Calu3 (cell line): ENCODE measurements at regions not wholly inside any gene's neighbourhood (a gene's known extent, or its start where the extent isn't known, plus 50 kb on each side); places are given as distances from the start of the nearest gene placed in this dataset.
"Not testable (repeated sequence)": the region's sequence is repeated elsewhere in the genome, so short reads cannot be mapped to it uniquely, and the experiment has no call there.

Experiments
- BruUV-seq: library from RNA; stranded (reverse); fragments of 400-500 nt; replicated peaks from 2 replicates; lab custom pipeline; 2021; lab: Mats Ljungman, UMichigan
- CTCF ChIA-PET: fragments of 300-600 bp; sonication (Branson Sonifier 250); formaldehyde crosslinking; loops from one replicate; lab custom pipeline; 2022; ENCODE audit warnings: antibody characterized with exemption; lab: Charles Lee
- DNase-seq: peaks from one replicate; pipeline ENCODE4 v3.0.0; 2022
- H3K27ac Mint-ChIP-seq: one replicate; pipeline ENCODE4 v1.8.0; 2022; ENCODE audit warnings: mixed read lengths; ENCODE audit not compliant: unreplicated experiment
- H3K27me3 Mint-ChIP-seq: one replicate; pipeline ENCODE4 v1.8.0; 2022; ENCODE audit warnings: mixed read lengths; ENCODE audit not compliant: unreplicated experiment
- H3K36me3 Mint-ChIP-seq: one replicate; pipeline ENCODE4 v1.8.0; 2022; ENCODE audit warnings: mild to moderate bottlenecking, moderate library complexity, mixed read lengths; ENCODE audit not compliant: insufficient read depth, unreplicated experiment
- H3K4me1 Mint-ChIP-seq: one replicate; pipeline ENCODE4 v1.8.0; 2022; ENCODE audit warnings: mild to moderate bottlenecking, low read depth, mixed read lengths; ENCODE audit not compliant: unreplicated experiment
- H3K4me3 Mint-ChIP-seq: one replicate; pipeline ENCODE4 v1.8.0; 2022; ENCODE audit warnings: mild to moderate bottlenecking, low read depth, moderate library complexity, mixed read lengths; ENCODE audit not compliant: unreplicated experiment
- H3K9me3 Mint-ChIP-seq: one replicate; pipeline ENCODE4 v1.8.0; 2022; ENCODE audit warnings: low read depth, mixed read lengths; ENCODE audit not compliant: unreplicated experiment
- intact Hi-C: fragments of 100-400 bp; cut with micrococcal nuclease; formaldehyde crosslinking; loops from one replicate; pipeline ENCODE4 v1.10.0; 2022; ENCODE audit not compliant: unreplicated experiment

DNA sequence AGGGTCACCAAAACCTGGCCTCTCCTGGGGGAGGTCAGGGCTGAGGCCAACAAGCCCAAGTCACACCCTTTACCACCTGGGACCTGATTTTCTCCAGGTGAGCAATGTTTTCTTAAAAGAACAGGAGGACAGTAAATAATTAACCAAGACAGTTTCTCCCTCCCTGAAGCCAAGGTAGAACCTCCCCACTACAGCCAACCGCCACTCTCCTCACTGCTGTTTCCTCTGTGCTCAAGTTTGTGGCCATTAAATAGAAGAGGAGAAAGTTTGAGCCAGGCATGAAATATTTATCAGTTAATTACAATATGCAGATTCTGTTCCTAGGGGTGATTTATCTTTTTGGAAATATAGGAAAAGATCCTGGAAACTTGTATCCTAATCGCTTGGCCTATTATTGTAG is 150.6 kb upstream of the ANKRD20A1 start:
- H3K9me3 Mint-ChIP-seq, H3K4me1 Mint-ChIP-seq, H3K27me3 Mint-ChIP-seq, intact Hi-C loops, H3K36me3 Mint-ChIP-seq, BruUV-seq, H3K27ac Mint-ChIP-seq, H3K4me3 Mint-ChIP-seq, CTCF ChIA-PET: not testable (repeated sequence)
- peak; percentile 1 for DNase-seq

DNA sequence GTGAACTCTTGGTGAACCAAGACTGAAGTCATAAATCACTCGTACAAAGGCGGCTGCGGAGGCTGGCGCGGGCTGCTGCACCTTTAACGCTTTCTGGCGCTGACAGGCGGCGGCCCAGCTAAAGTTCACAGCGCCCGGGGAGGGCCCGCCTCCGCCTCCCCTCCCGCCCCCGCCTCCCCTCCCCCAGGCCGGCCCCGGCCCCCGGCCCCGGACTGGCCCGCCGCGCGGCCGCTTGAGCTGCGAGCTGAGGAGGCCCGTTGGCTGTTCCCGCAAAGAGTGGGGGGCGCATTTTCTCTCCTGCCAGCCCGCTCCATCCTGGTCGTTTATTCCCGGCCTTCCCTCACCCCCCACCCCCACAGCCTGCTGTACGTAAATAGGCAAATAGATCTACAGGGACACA is 147.3 kb upstream of the ANKRD20A1 start:
- H3K36me3 Mint-ChIP-seq, BruUV-seq, H3K27ac Mint-ChIP-seq, H3K4me3 Mint-ChIP-seq, H3K9me3 Mint-ChIP-seq, H3K4me1 Mint-ChIP-seq, intact Hi-C loops, DNase-seq, H3K27me3 Mint-ChIP-seq, CTCF ChIA-PET: not testable (repeated sequence)

DNA sequence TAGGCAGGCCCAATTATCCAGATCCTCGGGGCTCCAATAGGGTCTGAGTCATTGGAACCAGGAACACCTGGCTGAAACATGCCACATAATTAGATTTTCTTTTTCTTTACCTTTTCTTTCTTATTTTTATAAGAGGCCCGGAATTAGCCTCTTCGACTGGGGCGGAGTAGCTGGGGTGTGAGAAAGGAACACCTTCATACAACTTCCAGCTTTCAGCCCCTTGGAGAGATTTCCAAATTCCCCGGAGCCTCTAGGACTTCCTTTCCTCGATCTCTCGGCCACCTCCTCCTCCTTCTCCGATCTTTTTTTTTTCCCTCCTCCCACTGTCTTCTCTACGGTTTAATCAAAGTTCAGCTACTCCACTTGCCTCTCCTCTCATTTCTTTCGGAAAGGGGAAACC is 146.8 kb upstream of the ANKRD20A1 start:
- intact Hi-C loops, H3K27ac Mint-ChIP-seq, H3K9me3 Mint-ChIP-seq, H3K27me3 Mint-ChIP-seq, H3K36me3 Mint-ChIP-seq, H3K4me1 Mint-ChIP-seq, CTCF ChIA-PET: not testable (repeated sequence)
- H3K4me3 Mint-ChIP-seq = peak overlapping the region; percentile 43
- TSS peak; percentile 33 for BruUV-seq
- peak; percentile 24 for DNase-seq

DNA sequence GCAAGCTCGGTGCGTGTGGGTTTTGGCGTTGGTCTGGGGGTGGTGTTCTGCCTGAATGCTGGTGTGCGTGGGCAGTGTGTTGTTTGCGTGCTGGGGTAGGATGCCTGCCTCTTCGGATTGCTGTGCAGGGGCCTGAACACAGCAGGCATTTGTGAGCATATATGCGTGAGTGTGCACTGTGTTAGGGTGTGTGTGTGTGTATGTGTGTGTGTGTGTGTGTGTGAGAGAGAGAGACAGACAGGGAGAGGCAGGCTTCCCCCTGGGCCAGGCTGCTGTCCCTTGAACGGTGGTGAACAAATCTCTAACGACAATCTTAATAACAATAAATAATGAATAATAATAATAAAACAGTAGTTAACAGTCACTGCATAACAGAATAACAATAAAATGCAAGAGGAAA is 145.8 kb upstream of the ANKRD20A1 start:
- H3K27me3 Mint-ChIP-seq, H3K4me1 Mint-ChIP-seq, CTCF ChIA-PET, H3K27ac Mint-ChIP-seq, intact Hi-C loops, BruUV-seq, H3K9me3 Mint-ChIP-seq, H3K36me3 Mint-ChIP-seq: not testable (repeated sequence)
- peak; percentile 17 for DNase-seq
- H3K4me3 Mint-ChIP-seq = peak overlapping the region; percentile 50

DNA sequence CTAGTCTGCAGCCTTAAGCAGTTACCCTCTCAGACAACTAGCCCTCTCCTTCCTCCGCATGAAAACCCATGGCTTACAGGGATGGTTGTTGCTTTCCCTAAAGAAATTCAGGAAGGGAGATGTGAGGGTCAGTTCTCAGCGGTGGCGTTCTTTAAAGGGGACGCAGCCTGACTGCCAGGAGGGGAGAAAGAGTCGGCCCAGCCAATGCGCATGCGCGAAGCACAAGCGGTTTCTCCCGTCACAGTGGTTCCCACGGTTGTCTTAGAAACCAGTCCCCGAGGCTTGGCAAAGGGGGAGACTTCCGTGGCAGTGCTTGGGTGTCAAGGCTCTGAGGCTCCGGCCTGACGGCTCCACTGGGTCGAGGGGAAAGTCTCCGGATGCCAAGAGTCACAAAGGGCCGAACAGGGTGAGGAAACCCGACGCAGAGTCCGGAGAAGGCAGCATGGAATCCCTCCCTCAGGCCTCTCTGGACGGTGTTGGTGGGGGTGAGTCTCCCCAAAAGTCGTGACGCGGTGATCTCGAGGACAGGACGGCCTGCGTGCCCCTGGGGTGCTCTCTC is 140.8 kb upstream of the ANKRD20A1 start:
- BruUV-seq, H3K9me3 Mint-ChIP-seq, DNase-seq, H3K27ac Mint-ChIP-seq, intact Hi-C loops, H3K4me3 Mint-ChIP-seq, CTCF ChIA-PET, H3K27me3 Mint-ChIP-seq, H3K4me1 Mint-ChIP-seq, H3K36me3 Mint-ChIP-seq: not testable (repeated sequence)

DNA sequence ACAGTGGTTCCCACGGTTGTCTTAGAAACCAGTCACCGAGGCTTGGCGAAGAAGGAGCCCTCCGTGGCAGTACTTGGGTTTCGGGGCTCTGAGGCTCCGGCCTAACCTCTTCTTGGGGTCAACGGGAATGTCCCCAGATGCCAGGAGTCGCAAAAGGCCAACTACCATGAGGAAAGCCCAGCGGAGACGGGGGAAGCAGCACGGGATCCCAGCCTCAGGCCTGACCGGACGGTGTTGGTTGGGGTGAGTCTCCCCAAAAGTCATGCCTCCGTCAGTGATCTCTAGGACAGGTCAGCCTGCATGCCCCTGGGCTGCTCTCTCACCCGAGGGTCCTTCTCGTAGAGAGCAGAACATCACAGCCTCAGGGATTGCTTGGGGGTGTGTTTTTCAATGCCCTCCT is 138.2 kb upstream of the ANKRD20A1 start:
- H3K4me1 Mint-ChIP-seq, H3K36me3 Mint-ChIP-seq, H3K27ac Mint-ChIP-seq, DNase-seq, BruUV-seq, H3K27me3 Mint-ChIP-seq, H3K4me3 Mint-ChIP-seq, CTCF ChIA-PET, intact Hi-C loops, H3K9me3 Mint-ChIP-seq: not testable (repeated sequence)

DNA sequence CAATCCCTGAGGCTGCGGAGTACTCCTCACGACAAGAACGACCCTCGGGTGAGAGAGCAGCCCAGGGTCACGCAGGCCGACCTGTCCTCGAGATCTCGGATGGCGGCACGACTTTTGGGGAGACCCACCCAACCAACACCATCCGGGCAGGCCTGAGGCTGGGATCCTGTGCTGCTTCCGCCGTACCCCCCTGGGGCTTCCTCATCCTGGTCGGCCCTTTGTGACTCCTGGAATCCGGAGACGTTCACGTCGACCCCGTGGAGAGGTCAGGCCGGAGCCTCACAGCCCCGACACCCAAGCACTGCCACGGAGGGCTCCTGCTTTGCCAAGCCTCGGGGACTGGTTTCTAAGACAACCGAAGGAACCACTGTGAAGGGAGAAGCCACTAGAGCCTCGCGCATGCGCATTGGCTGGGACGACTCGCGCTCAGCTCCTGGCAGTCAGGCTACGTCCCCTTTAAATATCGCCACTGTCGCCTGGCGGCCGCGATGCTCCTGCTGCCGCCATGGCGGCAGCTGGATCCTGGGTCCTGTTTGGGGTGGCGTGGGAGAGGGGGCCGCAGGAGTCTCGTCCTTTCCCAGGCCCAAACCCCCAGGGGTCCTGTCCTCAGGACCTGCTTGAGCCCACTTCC is 136.2 kb upstream of the ANKRD20A1 start:
- H3K4me1 Mint-ChIP-seq, H3K27ac Mint-ChIP-seq, CTCF ChIA-PET, H3K36me3 Mint-ChIP-seq, H3K4me3 Mint-ChIP-seq, DNase-seq, BruUV-seq, intact Hi-C loops, H3K27me3 Mint-ChIP-seq, H3K9me3 Mint-ChIP-seq: not testable (repeated sequence)

DNA sequence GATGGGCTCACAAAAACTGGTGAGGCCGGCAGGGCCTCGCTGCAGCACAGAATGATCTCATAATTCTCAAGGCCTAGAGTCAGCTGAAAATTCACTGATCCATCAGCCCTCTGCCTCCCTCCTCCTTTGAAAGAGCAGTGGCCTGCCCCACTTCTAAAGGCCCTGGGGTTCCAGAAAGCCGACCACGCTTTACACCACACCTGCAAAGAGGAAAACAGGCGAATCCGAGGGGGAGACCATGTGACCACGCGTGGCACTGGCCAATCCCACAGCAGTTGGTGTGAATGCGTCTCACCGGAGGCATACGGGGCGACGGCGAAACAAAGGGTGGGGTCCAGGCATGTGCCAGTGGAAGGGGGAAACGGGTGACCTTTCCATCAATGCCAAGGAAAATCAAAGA is 135.5 kb upstream of the ANKRD20A1 start:
- H3K27me3 Mint-ChIP-seq, CTCF ChIA-PET: not testable (repeated sequence)
- BruUV-seq = TSS peak; percentile 56

DNA sequence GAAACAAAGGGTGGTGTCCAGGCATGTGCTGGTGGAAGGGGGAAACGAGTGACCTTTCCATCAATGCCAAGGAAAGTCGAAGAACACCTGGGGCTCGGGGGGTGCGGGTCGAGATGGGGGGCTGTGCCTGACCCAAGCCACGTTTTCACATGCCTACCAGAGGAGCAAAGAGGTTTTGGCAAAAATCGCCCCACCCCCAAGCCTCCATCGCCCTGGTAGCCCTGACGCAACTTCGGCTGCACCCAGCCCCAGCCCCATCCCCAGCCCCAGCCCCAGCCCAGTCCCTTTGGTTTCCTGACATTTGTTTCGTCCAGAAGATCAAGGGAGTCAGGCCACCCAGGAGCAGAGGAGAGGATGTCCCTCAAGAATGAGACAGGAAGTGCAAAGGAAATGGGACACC is 133.8 kb upstream of the ANKRD20A1 start:
- H3K4me1 Mint-ChIP-seq, H3K9me3 Mint-ChIP-seq, H3K36me3 Mint-ChIP-seq, H3K4me3 Mint-ChIP-seq, BruUV-seq, CTCF ChIA-PET, H3K27me3 Mint-ChIP-seq, intact Hi-C loops, H3K27ac Mint-ChIP-seq: not testable (repeated sequence)
- peak; percentile 11 for DNase-seq

More for the DNA sequence above, 135.5 kb upstream of the ANKRD20A1 start:
- H3K36me3 Mint-ChIP-seq, intact Hi-C loops, H3K9me3 Mint-ChIP-seq, H3K4me1 Mint-ChIP-seq: not testable (repeated sequence)
- DNase-seq = peak; percentile 18
- peak overlapping the region; percentile 75 for H3K4me3 Mint-ChIP-seq
- peak overlapping the region; percentile 39 for H3K27ac Mint-ChIP-seq

DNA sequence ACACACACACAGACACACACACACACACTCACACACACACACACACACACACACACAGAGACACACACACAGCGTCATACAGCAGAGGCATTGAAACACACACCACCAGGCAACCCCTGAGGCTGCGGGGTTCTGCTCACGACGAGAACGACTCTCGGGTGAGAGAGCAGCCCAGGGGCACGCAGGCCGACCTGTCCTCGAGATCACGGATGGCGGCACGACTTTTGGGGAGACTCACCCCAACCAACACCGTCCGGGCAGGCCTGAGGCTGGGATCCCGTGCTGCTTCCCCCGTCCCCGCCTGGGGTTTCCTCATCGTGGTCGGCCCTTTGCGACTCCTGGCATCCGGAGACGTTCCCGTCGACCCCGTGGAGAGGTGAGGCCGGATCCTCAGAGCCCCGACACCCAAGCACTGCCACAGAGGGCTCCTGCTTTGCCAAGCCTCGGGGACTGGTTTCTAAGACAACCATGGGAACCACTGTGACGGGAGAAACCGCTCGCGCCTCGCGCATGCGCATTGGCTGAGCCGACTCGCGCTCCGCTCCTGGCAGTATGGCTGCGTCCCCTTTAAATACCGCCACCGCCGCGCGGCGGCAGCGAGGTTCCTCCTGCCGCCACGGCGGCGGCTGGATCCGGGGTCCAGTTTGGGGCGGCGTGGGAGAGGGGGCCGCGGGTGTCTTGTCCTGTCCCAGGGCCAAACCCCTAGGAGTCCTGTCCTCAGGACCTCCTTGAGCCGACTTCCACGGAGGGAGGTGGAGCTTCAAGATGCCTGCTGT is 132.3 kb upstream of the ANKRD20A1 start:
- CTCF ChIA-PET, DNase-seq, intact Hi-C loops, H3K27me3 Mint-ChIP-seq, H3K36me3 Mint-ChIP-seq, BruUV-seq, H3K9me3 Mint-ChIP-seq, H3K27ac Mint-ChIP-seq, H3K4me3 Mint-ChIP-seq, H3K4me1 Mint-ChIP-seq: not testable (repeated sequence)
